ENCODE measurements at regions not wholly inside any gene's neighbourhood (a gene's known extent, or its start where the extent isn't known, plus 50 kb on each side); places are given as distances from the start of the nearest gene placed in this dataset.

GRCh38 chr6:81995548-81996289 is 243.2 kb upstream of the TENT5A start:
- Histone ChIP-seq H3K9me3 (replicated peaks; ENCODE audit: control insufficient read depth, insufficient read depth, low read length) (no peaks in the 10 kb centered on the region), H3K9ac (replicated peaks; ENCODE audit: extremely low read depth, insufficient read depth, low read length) (no peak overlapping the region), H3K79me2 (ENCODE audit: control insufficient read depth, insufficient read depth, low read length) (no peaks in the 10 kb centered on the region), H2AFZ (ENCODE audit: low read depth, low read length) (peak overlapping the region; percentile 27), H3K4me3 (replicated peaks in 1 of 3; ENCODE audit: insufficient read depth in 1 of 3, low read depth in 1 of 3, low read length in 3 of 3) (no peak overlapping the region), H3K36me3 (ENCODE audit: control insufficient read depth in 2 of 2, extremely low read depth in 1 of 2, insufficient read depth in 2 of 2, low read length in 2 of 2) (no peaks in the 10 kb centered on the region), H3K4me1 (ENCODE audit: control insufficient read depth, extremely low read depth, insufficient read depth, low read length) (peaks cover 3% of the 10 kb centered on the region), H3K27ac (ENCODE audit: insufficient read depth, low read depth, low read length) (no peak overlapping the region), H3K27me3 (ENCODE audit: control insufficient read depth in 2 of 2, insufficient read depth in 2 of 2, low read length in 2 of 2) (no peaks in the 10 kb centered on the region), H4K20me1 (replicated peaks; ENCODE audit: control insufficient read depth, extremely low read depth, insufficient read depth, low read length) (no peaks in the 10 kb centered on the region), H3K9me1 (replicated peaks; ENCODE audit: control insufficient read depth, extremely low read depth, insufficient read depth, low read length) (no peaks in the 10 kb centered on the region), H3K4me2 (ENCODE audit: insufficient read depth, low read length) (no peak overlapping the region)
- intact Hi-C loops (cut with micrococcal nuclease) (no loop called here), dilution Hi-C loops (cut with MboI; ENCODE audit: extremely low pct_ligation_motif_present, low sequenced_read_pairs) (no loop called here)
- ChIA-PET POLR2A (no interaction called here), CTCF (interaction anchor here (1.5 to 1.9 kb wide), 2 partner anchors 11 kb away, joined by 4 to 11 read pairs; no protein-coding TSS in a partner anchor)
- no TSS peak for BruUV-seq (replicated peaks)
- FAIRE-seq (no peak), DNase-seq (ENCODE audit: low read depth, low spot score) (no peak)
- TF ChIP-seq POLR2AphosphoS5 (IDR thresholded peaks at IDR 0.05; ENCODE audit: insufficient read depth, low read depth, low read length), result no peak
- TF ChIP-seq JUN (IDR thresholded peaks at IDR 0.05; ENCODE audit: borderline replicate concordance, insufficient read depth, insufficient read length, low read depth), result no peak
- TF ChIP-seq MYC (IDR thresholded peaks at IDR 0.05; ENCODE audit: low read depth, low read length), result no peak
- TF ChIP-seq CTCF (IDR thresholded peaks at IDR 0.05; ENCODE audit: extremely low read depth in 1 of 2, insufficient read depth in 1 of 2, low read depth in 1 of 2, low read length in 2 of 2), result no peak
- TF ChIP-seq GATA2 (IDR thresholded peaks at IDR 0.05; ENCODE audit: insufficient read depth, insufficient read length, low read depth, low read length), result no peak
- TF ChIP-seq FOS (IDR thresholded peaks at IDR 0.05; ENCODE audit: borderline replicate concordance, insufficient read depth, low read length), result no peak
- TF ChIP-seq POLR2A (IDR thresholded peaks at IDR 0.05; ENCODE audit: low read depth, low read length), result no peak
- no peak for TF ChIP-seq MAX (IDR thresholded peaks at IDR 0.05; ENCODE audit: insufficient read depth, insufficient read length)
- TF ChIP-seq EZH2 (IDR thresholded peaks at IDR 0.05; ENCODE audit: borderline replicate concordance, low read depth, low read length, severe bottlenecking), result no peak

Measured in endothelial cell of umbilical vein (primary cell).